Esophagus muscularis mucosa (tissue), 4 donors: ENCODE measurements at regions not wholly inside any gene's neighbourhood (a gene's known extent, or its start where the extent isn't known, plus 50 kb on each side); places are given as distances from the start of the nearest gene placed in this dataset.

ENCODE experiments used
- DNase-seq: peaks from one replicate; pipeline ENCODE4 v3.0.0-alpha.2; 2017; ENCODE audit errors: extremely low spot score
- H3K27ac ChIP-seq, 4 donors: fragments of 200-600 bp; sonication (generic); replicated peaks in 1 of 4; 1 replicate in 3 of 4; 2 replicates in 1 of 4; pipeline ENCODE4 v1.5.1; 2016 to 2019; ENCODE audit warnings: mild to moderate bottlenecking in 1 of 4
- H3K27me3 ChIP-seq, 4 donors: fragments of 200-600 bp; sonication (generic); one replicate each; pipeline versions ENCODE4 v1.5.1 to v1.6.0; 2016 to 2019
- H3K36me3 ChIP-seq, 4 donors: fragments of 200-600 bp; sonication (generic); one replicate each; pipeline ENCODE4 v1.5.1; 2016 to 2019
- H3K4me1 ChIP-seq, 4 donors: fragments of 200-600 bp; sonication (generic); one replicate each; pipeline ENCODE4 v1.5.1; 2016 to 2019
- H3K4me3 ChIP-seq, 4 donors: fragments of 200-600 bp; sonication (generic); 1 replicate in 2 of 4; 2 replicates in 2 of 4; pipeline ENCODE4 v1.5.1; 2016 to 2019; ENCODE audit warnings: mild to moderate bottlenecking in 4 of 4, moderate library complexity in 1 of 4
- H3K9me3 ChIP-seq, 4 donors: fragments of 200-600 bp; sonication (generic); 1 replicate in 3 of 4; 2 replicates in 1 of 4; pipeline ENCODE4 v1.5.1; 2016 to 2019
- EP300 ChIP-seq: sonication (generic); formaldehyde crosslinking; IDR thresholded peaks from one replicate; pipeline ENCODE4 v1.6.1; 2017; ENCODE audit warnings: antibody characterized with exemption
- POLR2A ChIP-seq: fragments of 450-650 bp; IDR thresholded peaks from one replicate; pipeline ENCODE4 v1.6.1; 2017; ENCODE audit warnings: antibody characterized with exemption, moderate library complexity, mild to moderate bottlenecking, low read depth
- POLR2AphosphoS5 ChIP-seq, 2 donors: sonication (generic); formaldehyde crosslinking; IDR thresholded peaks; one replicate each; pipeline ENCODE4 v1.6.1; 2017; ENCODE audit warnings: antibody characterized with exemption in 2 of 2
- WGBS: methylation state at CpG from one replicate; pipeline ENCODE4 v1.1.5; 2018; 5-methylcytosine and 5-hydroxymethylcytosine counted together
- intact Hi-C: fragments of 100-400 bp; cut with DNase I; formaldehyde crosslinking; loops from one replicate; pipeline ENCODE4 v1.15.1; 2023
- TF ChIP-seq, protein P1 (sequence below), 3 experiments: fragments of 200-600 bp in 2 of 3; fragments of 450-650 bp in 1 of 3; sonication (generic) in 2 of 3; IDR thresholded peaks; one replicate each; pipeline ENCODE4 v1.5.1; 2017 to 2019; ENCODE audit warnings: antibody characterized with exemption in 3 of 3, mild to moderate bottlenecking in 2 of 3, moderate library complexity in 1 of 3

DNA sequence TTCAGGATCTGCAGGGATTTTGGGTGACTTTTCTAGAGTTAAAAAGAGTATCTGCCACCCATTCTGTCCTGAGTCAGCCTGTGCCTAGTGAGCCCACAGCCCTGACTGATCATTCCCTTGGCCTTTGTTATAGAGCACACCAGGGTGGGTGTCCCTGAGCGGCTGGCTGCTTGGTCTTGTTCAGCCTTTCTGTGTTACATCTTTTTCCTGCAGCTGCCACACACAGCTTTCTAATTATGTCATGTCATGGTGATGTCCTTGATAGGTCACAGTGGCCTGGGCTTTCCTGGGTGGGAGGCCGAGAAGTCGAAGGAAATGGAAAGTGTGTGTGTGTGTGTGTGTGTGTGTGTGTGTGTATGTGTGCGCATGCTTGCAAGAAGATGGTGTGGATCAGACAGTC, 293.2 kb upstream of the CRY1 start:
- H3K4me1 ChIP-seq = no peaks in the 10 kb centered on the region
- TF ChIP-seq POLR2A (no peak), EP300 (no peak), POLR2AphosphoS5 (IDR thresholded peaks at IDR 0.05) (no peak)
- TF ChIP-seq, protein P1, sequence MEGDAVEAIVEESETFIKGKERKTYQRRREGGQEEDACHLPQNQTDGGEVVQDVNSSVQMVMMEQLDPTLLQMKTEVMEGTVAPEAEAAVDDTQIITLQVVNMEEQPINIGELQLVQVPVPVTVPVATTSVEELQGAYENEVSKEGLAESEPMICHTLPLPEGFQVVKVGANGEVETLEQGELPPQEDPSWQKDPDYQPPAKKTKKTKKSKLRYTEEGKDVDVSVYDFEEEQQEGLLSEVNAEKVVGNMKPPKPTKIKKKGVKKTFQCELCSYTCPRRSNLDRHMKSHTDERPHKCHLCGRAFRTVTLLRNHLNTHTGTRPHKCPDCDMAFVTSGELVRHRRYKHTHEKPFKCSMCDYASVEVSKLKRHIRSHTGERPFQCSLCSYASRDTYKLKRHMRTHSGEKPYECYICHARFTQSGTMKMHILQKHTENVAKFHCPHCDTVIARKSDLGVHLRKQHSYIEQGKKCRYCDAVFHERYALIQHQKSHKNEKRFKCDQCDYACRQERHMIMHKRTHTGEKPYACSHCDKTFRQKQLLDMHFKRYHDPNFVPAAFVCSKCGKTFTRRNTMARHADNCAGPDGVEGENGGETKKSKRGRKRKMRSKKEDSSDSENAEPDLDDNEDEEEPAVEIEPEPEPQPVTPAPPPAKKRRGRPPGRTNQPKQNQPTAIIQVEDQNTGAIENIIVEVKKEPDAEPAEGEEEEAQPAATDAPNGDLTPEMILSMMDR (IDR thresholded peaks at IDR 0.05) = no peak
- 88% methylated on average over 4 of the region's 4 CpGs for WGBS
- H3K4me3 ChIP-seq = no peak overlapping the region
- H3K27me3 ChIP-seq = no peaks in the 10 kb centered on the region
- DNase-seq = no peak
- H3K36me3 ChIP-seq = no peaks in the 10 kb centered on the region
- intact Hi-C loops = no loop called here
- no peak overlapping the region for H3K27ac ChIP-seq
- H3K9me3 ChIP-seq = peaks cover 0 to 13% (median 4%) of the 10 kb centered on the region in 4 donors

DNA sequence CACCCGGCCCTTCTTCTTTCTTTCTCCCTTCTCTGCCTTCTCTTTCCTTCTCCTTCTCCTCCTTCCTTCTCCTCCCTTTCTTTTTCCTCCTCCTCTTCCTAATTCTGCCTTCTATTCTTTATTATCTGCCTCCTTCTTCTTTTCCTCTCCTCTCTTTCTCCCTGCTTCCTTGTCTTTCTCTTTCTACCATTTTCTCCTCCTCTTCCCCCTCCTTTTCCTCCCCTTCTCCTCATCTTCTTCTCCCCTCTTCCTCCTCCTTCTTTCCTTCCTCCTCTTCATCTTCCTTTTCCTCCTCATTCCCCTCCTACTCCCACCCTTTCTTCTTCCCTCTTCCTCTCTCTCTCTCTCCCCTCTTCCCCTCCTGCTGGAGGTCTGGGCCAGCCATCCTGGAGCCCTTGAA, 294.9 kb upstream of the CRY1 start:
- H3K27me3 ChIP-seq = no peaks in the 10 kb centered on the region
- peaks cover 0 to 13% (median 4%) of the 10 kb centered on the region in 4 donors for H3K9me3 ChIP-seq
- no peaks in the 10 kb centered on the region for H3K36me3 ChIP-seq
- no peak for TF ChIP-seq POLR2AphosphoS5 (IDR thresholded peaks at IDR 0.05)
- TF ChIP-seq POLR2A = no peak
- TF ChIP-seq EP300 = no peak
- TF ChIP-seq, protein P1 (IDR thresholded peaks at IDR 0.05) = no peak
- intact Hi-C loops = loop anchor here (2.0 kb wide), 1 partner anchor 65 kb away; no protein-coding TSS in a partner anchor
- DNase-seq = no peak
- H3K4me3 ChIP-seq = no peak overlapping the region
- 93% methylated on average over 1 of the region's 1 CpG for WGBS
- H3K4me1 ChIP-seq = no peaks in the 10 kb centered on the region
- no peak overlapping the region for H3K27ac ChIP-seq

DNA sequence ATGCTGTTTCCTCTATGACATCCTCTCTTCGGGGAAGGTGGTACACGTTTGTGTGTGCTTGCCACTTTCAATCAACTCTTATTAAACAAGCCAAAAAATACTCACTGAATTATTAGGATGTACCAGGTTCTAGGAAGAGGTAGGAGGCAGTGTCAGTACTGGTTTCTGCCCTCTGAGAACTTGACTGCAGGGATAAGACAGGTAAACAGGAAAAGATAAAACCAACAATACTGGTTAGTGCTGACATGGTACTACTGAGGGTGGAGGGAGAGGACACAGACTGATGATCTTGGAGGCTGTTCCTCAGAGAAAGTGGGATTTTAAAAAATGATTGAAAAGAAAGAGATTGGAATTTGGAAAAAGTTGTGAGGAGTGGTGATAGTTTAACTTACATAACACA, 295.2 kb upstream of the PWP1 start:
- Histone ChIP-seq H3K4me1 (no peaks in the 10 kb centered on the region), H3K27me3 (no peaks in the 10 kb centered on the region), H3K9me3 (peaks cover 0 to 13% (median 4%) of the 10 kb centered on the region in 4 donors), H3K4me3 (no peak overlapping the region), H3K27ac (no peak overlapping the region), H3K36me3 (no peaks in the 10 kb centered on the region)
- DNase-seq = no peak
- intact Hi-C loops = no loop called here
- TF ChIP-seq POLR2AphosphoS5 (IDR thresholded peaks at IDR 0.05) (no peak), POLR2A (no peak), EP300 (no peak)
- TF ChIP-seq, protein P1 (IDR thresholded peaks at IDR 0.05) = no peak
- 80% methylated on average over 2 of the region's 2 CpGs for WGBS

DNA sequence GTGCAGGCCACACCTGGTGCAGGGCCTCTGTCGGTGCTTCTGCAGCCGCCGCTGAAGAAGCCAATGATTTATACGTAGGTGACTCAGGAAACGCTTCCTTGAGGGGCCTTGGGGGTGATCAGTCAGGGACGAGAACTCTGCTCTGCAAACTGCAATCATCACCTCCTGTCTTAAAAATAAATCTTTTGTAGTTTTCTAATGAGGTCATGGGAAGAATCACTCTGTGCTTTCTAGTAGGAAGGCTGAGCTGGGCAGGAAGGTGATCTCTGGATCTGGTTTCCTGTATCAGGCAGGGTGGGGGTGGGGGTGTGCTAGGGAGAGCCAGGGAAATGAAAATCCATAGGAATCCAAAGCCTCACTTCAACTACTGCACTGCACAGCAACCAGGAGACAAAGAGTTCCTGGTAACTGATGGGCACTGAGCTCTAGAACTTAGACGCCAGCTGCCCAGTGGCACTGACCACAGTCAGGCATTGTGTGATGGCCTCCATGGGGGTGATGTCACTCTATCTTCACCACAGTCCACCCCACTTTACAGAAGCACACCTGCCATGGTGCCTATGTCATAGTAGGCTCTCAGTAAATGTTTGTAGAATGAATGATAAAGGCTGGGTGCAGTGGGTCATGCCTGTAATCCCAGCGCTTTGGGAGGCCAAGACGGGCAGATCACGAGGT, 292.4 kb upstream of the PWP1 start:
- no peak overlapping the region for H3K27ac ChIP-seq
- no peak overlapping the region for H3K4me3 ChIP-seq
- no peaks in the 10 kb centered on the region for H3K4me1 ChIP-seq
- intact Hi-C loops = no loop called here
- H3K36me3 ChIP-seq = no peaks in the 10 kb centered on the region
- TF ChIP-seq, protein P1 (IDR thresholded peaks at IDR 0.05) = no peak
- TF ChIP-seq POLR2AphosphoS5 (IDR thresholded peaks at IDR 0.05) (no peak), POLR2A (no peak), EP300 (no peak)
- H3K9me3 ChIP-seq = peaks cover 0 to 13% (median 4%) of the 10 kb centered on the region in 4 donors
- H3K27me3 ChIP-seq = no peaks in the 10 kb centered on the region
- no peak for DNase-seq
- WGBS = 77% methylated on average over 9 of the region's 10 CpGs

DNA sequence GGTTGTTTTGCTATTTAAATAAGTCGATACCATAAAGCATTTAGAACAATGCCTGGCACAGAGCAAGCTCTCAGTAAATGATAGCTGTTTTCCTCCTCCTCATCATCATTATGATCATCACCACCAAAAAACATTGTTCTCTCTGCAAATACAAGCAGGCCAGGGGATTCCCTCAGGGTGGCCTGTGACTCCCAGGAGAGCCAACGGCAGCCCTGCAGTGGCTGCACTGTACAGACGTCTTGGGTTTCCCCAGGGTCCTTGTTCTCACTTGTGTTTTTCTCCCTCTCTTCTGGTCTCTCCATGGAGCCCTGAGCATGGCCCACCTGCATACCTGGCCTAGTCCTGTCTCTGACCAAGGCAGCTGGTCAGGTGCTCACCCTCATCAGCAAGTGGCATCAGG, 290.9 kb upstream of the PWP1 start:
- intact Hi-C loops = no loop called here
- no peak for TF ChIP-seq POLR2AphosphoS5 (IDR thresholded peaks at IDR 0.05)
- TF ChIP-seq EP300 = no peak
- no peak for TF ChIP-seq POLR2A
- TF ChIP-seq, protein P1 (IDR thresholded peaks at IDR 0.05) = no peak
- DNase-seq = no peak
- 70% methylated on average over 3 of the region's 3 CpGs for WGBS
- Histone ChIP-seq H3K4me1 (no peaks in the 10 kb centered on the region), H3K4me3 (no peak overlapping the region), H3K36me3 (no peaks in the 10 kb centered on the region), H3K9me3 (peaks cover 0 to 6% (median 1%) of the 10 kb centered on the region in 4 donors), H3K27ac (no peak overlapping the region), H3K27me3 (no peaks in the 10 kb centered on the region)
